Hematopoietic multipotent progenitor cell treated with erythropoietin and hydrocortisone succinate and interleukin-3 and kit ligand, for 17 days (in vitro differentiated cells): ENCODE measurements at regions not wholly inside any gene's neighbourhood (a gene's known extent, or its start where the extent isn't known, plus 50 kb on each side); places are given as distances from the start of the nearest gene placed in this dataset.
"Not testable (repeated sequence)": the region's sequence is repeated elsewhere in the genome, so short reads cannot be mapped to it uniquely, and the experiment has no call there.

Experiments used
- DNase-seq: peaks from one replicate; pipeline ENCODE4 v3.0.0-alpha.2; 2015; ENCODE audit warnings: low spot score

GRCh38 chr3:197368330-197368729 lies 69.9 kb upstream of the DLG1 start:
- DNase-seq = no peak

GRCh38 chr3:197367081-197367780 lies 68.8 kb upstream of the DLG1 start:
- DNase-seq = no peak

GRCh38 chr3:197366301-197367044 lies 68.1 kb upstream of the DLG1 start:
- no peak for DNase-seq

DNA sequence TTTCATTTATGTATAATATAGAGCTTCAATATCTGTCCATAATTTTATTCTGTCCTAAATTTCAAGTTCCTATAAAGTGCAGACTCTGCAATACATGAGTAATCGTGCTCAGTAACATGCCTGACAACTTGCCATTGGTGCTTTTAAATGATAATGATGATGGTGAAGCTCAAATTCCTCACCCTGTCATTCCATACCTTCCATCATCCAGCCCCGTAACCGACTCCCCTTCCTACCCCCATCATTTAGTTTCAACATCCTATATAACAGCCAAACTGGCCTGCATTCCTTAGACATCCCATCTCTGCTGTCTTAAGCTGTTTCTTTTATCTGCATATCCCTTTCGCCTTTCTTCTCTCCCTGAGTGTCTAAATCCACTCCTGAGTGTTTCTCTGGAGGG lies 67.2 kb upstream of the DLG1 start:
- DNase-seq = no peak

GRCh38 chr3:197364410-197365071 lies 66.1 kb upstream of the DLG1 start:
- DNase-seq = no peak

GRCh38 chr3:197363553-197364409 lies 65.4 kb upstream of the DLG1 start:
- DNase-seq = no peak

DNA sequence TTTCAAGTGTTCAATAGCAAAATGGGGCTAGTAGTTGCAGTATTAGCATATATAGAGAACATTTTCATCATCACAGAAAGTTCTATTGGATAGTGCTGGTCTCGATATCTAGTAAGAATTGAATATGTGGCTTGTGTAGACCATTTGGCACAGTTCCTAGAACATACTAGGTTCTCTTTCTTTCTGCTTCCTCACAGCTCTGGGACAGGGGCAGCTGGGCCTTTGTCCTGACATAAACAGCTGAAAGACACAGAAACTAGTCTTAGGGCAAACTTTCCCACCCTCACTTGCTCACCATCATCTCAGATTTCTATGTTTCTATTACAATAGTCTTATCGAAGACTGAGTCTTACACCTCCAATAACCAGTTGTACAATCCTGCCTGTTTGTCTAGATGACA lies 63.7 kb upstream of the DLG1 start:
- DNase-seq = no peak

- not testable (repeated sequence) for DNase-seq
Observed at GRCh38 chr3:197360095-197360494, 61.7 kb upstream of the DLG1 start.

DNA sequence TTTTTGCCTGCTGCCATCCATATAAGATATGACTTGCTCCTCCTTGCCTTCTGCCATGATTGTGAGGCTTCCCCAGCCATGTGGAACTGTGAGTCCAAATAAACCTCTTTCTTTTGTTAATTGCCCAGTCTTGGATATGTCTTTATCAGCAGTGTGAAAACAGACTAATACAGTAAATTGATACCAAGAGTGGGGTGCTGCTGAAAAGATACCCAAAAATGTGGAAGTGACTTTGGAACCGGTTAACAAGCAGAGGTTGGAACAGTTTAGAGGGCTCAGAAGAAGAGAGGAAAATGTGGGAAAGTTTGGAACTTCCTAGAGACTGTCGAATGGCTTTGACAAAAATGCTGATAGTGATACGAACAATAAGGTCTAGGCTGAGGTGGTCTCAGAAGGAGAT lies 61.1 kb upstream of the DLG1 start:
- DNase-seq = not testable (repeated sequence)

- no peak for DNase-seq
Observed at GRCh38 chr3:197356741-197357140, 58.3 kb upstream of the DLG1 start.

DNA sequence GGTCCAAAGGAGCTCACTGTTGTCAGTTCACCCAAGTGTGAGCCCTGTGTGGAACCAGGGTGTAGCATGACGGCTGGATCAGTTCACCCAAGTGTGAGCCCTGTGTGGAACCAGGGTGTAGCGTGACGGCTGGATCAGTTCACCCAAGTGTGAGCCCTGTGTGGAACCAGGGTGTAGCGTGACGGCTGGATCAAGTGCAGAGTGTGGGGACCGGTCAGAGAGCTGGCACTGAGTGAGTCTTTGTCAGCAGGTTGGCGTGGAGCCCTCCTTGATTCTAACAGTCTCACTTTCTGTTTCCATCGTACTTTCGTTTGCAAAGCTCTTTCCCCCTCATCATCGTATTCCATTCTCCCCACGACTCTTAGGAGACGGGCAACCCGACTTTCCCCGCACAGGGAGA lies 57.9 kb upstream of the DLG1 start:
- no peak for DNase-seq

DNA sequence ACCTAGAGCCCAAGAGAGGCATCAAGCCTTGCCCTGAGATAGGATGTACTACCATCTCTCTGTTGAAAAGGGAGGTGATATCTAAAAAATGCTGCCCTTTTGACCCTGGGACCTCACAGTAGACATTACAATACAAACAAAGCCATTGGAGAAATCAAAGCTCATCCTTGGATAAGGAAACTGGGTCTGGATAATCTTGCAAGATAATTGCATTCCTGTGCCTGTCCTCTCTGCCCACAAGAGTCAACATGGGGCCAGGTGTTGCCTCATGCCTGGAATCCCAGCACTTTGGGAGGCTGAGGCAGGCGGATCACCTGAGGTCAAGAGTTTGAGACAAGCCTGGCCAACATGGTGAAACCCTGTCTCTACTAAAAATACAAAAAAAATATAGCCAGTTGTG lies 57.3 kb upstream of the DLG1 start:
- no peak for DNase-seq

DNA sequence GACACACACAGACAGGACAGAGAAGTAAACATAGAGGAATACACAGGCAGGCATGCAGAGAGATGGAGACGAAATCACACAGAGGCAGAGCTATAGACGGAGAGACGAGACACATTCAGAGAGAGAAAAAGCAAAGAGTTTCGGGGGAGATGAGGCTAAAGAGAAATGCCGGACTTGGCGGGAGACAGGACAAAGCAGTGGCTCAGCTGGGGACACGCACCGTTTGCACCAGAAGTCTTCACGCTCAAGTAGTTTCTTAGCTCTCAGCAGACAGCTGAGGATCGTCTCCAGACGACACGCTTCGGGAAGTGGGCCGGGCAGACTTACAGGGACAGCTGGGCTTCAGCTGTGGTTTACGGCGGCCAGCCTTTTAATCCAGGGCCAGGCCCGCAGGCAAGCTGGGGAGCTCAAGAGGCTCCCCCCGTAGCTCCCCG lies 56.2 kb upstream of the DLG1 start:
- no peak for DNase-seq

GRCh38 chr3:197353867-197354567 lies 55.6 kb upstream of the DLG1 start:
- DNase-seq = no peak

- no peak for DNase-seq
Observed at GRCh38 chr3:197353001-197353866, 54.8 kb upstream of the DLG1 start.

- no peak for DNase-seq
Observed at GRCh38 chr3:197352382-197352781, 54.0 kb upstream of the DLG1 start.

- DNase-seq = no peak
Observed at GRCh38 chr3:197350446-197350845, 52.0 kb upstream of the DLG1 start.

DNA sequence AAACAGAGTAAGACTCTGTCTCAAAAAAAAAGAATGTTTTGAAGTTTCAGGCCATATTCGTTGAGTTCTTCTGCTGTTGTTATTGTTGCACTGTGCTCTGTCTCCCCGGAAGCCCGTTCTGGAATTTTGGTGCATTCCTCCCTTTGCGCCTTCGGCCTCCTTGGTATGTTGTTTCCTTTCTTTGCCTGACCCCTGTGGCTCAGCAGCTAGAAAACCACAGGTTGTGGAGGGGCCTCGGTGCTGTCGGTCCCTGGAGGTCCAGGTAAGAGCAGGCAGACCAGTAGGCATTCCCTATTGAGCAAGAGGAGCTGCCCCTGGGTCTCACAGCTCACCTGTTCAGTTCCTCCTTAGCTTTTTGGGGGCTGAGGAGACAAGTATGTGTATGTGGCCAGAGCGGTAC lies 51.0 kb upstream of the DLG1 start:
- DNase-seq = no peak
